OCI-LY7 (cell line): ENCODE measurements at regions not wholly inside any gene's neighbourhood (a gene's known extent, or its start where the extent isn't known, plus 50 kb on each side); places are given as distances from the start of the nearest gene placed in this dataset.

ENCODE experiments used
- CTCF ChIP-seq: fragments of 200-600 bp; sonication (generic); conservative IDR thresholded peaks from 2 replicates; pipeline ENCODE4 v1.5.1; 2014; ENCODE audit warnings: mild to moderate bottlenecking, antibody characterized with exemption, low read length, moderate library complexity, mixed read lengths
- EZH2phosphoT487 ChIP-seq: fragments of 200-600 bp; sonication (generic); IDR thresholded peaks from 2 replicates; pipeline ENCODE4 v1.6.1; 2018; ENCODE audit warnings: low read depth, borderline replicate concordance, mild to moderate bottlenecking, mixed run types, antibody characterized with exemption, low read length, moderate library complexity, mixed read lengths

- no peak for TF ChIP-seq CTCF
- TF ChIP-seq EZH2phosphoT487 = no peak
These were observed 819.6 kb upstream of the EDIL3 start for GRCh38 chr5:85204289-85204688.
